GM12878 (cell line): ENCODE measurements at regions not wholly inside any gene's neighbourhood (a gene's known extent, or its start where the extent isn't known, plus 50 kb on each side); places are given as distances from the start of the nearest gene placed in this dataset.

Experiments
- ATAC-seq: fragments of 200-7000 bp; cut with Tn5 transposase; 3 replicates; pipeline ENCODE4 v1.9.1; 2020; ENCODE audit warnings: mild to moderate bottlenecking, moderate library complexity
- BruUV-seq: library from RNA; stranded (reverse); fragments of 400-500 nt; replicated peaks from 2 replicates; lab custom pipeline; 2021; lab: Mats Ljungman, UMichigan
- CTCF ChIA-PET: fragments of 300-600 bp; sonication (Branson Sonifier 250); formaldehyde crosslinking; extraction: SDS; loops from one replicate; lab custom pipeline; 2021; ENCODE audit warnings: inconsistent platforms; lab: Yijun Ruan, JAX
- POLR2A ChIA-PET: fragments of 350-600 bp; formaldehyde crosslinking; extraction: SDS; loops from one replicate; lab custom pipeline; 2021; ENCODE audit warnings: inconsistent platforms; lab: Charles Lee
- RAD21 ChIA-PET: fragments of 300-600 bp; sonication (Branson Sonifier 250); formaldehyde crosslinking; loops from one replicate; lab custom pipeline; 2023; ENCODE audit warnings: antibody characterized with exemption; ENCODE audit not compliant: unreplicated experiment; lab: Charles Lee
- SMC1A ChIA-PET: fragments of 300-600 bp; sonication (Branson Sonifier 250); formaldehyde crosslinking; loops from one replicate; lab custom pipeline; 2023; ENCODE audit not compliant: unreplicated experiment, uncharacterized antibody; lab: Charles Lee
- DNase-seq: peaks from one replicate; pipeline ENCODE4 v3.0.0-alpha.2; 2011; ENCODE audit warnings: low read depth, low spot score
- FAIRE-seq: peaks from 3 replicates; lab custom pipeline; 2011; peaks lifted over from hg19 to GRCh38; lab: Jason Lieb, UNC
- H2AFZ ChIP-seq: 2 replicates; pipeline ENCODE4 v1.6.0; 2011; ENCODE audit warnings: low read depth, low read length, control low read depth; ENCODE audit not compliant: control insufficient read depth
- H3K27ac ChIP-seq: 2 replicates; pipeline ENCODE4 v1.5.1; 2011; ENCODE audit warnings: control low read depth; ENCODE audit not compliant: control insufficient read depth, insufficient read depth
- H3K27me3 ChIP-seq, 2 experiments: replicated peaks in 1 of 2; 2 replicates each; pipeline versions ENCODE4 v1.6.0 to v1.6.1; 2011; ENCODE audit warnings: low read length in 1 of 2; ENCODE audit not compliant: control insufficient read depth in 2 of 2, insufficient read depth in 2 of 2
- H3K36me3 ChIP-seq, 2 experiments: 2 replicates each; pipeline ENCODE4 v1.5.1; 2011; ENCODE audit warnings: low read length in 1 of 2; ENCODE audit not compliant: control insufficient read depth in 2 of 2, insufficient read depth in 2 of 2
- H3K4me1 ChIP-seq: 2 replicates; pipeline ENCODE4 v1.6.1; 2011; ENCODE audit warnings: mild to moderate bottlenecking, low read length, moderate library complexity, mixed read lengths; ENCODE audit not compliant: control insufficient read depth, insufficient read depth
- H3K4me2 ChIP-seq: 2 replicates; pipeline ENCODE4 v1.6.0; 2011; ENCODE audit warnings: control low read depth; ENCODE audit not compliant: control insufficient read depth, insufficient read depth
- H3K4me3 ChIP-seq: fragments of 200-600 bp; sonication (generic); 2 replicates; pipeline ENCODE4 v1.5.1; 2016
- H3K79me2 ChIP-seq: 2 replicates; pipeline ENCODE4 v1.6.0; 2011; ENCODE audit warnings: low read length; ENCODE audit not compliant: control insufficient read depth, insufficient read depth
- H3K9ac ChIP-seq: 2 replicates; pipeline ENCODE4 v1.8.0; 2011; ENCODE audit warnings: low read length, control low read depth, mixed read lengths; ENCODE audit not compliant: control insufficient read depth, insufficient read depth
- H3K9me3 ChIP-seq: replicated peaks from 3 replicates; pipeline ENCODE4 v1.5.1; 2011; ENCODE audit warnings: mild to moderate bottlenecking, low read length; ENCODE audit not compliant: control insufficient read depth, insufficient read depth
- H4K20me1 ChIP-seq: 2 replicates; pipeline ENCODE4 v1.6.0; 2011; ENCODE audit not compliant: control insufficient read depth, insufficient read depth
- BHLHE40 ChIP-seq, 2 experiments: fragments of 450-650 bp in 1 of 2; IDR thresholded peaks; 2 replicates each; pipeline ENCODE4 v1.6.1; 2011 to 2017; ENCODE audit warnings: low read depth in 2 of 2, borderline replicate concordance in 1 of 2, improper control_type of control experiment in 1 of 2, low read length in 1 of 2, mild to moderate bottlenecking in 1 of 2
- BRCA1 ChIP-seq: IDR thresholded peaks from 2 replicates; pipeline ENCODE4 v1.6.1; 2011; ENCODE audit warnings: low read depth, low read length, improper control_type of control experiment
- CHD1 ChIP-seq: IDR thresholded peaks from 2 replicates; pipeline ENCODE4 v1.6.1; 2012; ENCODE audit warnings: low read depth, low read length, improper control_type of control experiment
- HSF1 ChIP-seq: fragments of 150-350 bp; IDR thresholded peaks from 2 replicates; pipeline ENCODE4 v1.6.1; 2014; ENCODE audit warnings: mild to moderate bottlenecking, low read depth, low read length
- IRF3 ChIP-seq: fragments of 450-650 bp; IDR thresholded peaks from 2 replicates; pipeline ENCODE4 v1.6.1; 2014; ENCODE audit warnings: mild to moderate bottlenecking
- JUND ChIP-seq: IDR thresholded peaks from 2 replicates; pipeline ENCODE4 v1.6.1; 2012; ENCODE audit warnings: low read depth, mild to moderate bottlenecking, low read length, improper control_type of control experiment, moderate library complexity
- SPI1 ChIP-seq: IDR thresholded peaks from 2 replicates; pipeline ENCODE4 v1.6.1; 2011; ENCODE audit warnings: low read depth, mild to moderate bottlenecking, low read length, moderate library complexity, borderline replicate concordance; ENCODE audit not compliant: insufficient read depth
- TCF3 ChIP-seq: IDR thresholded peaks from 2 replicates; pipeline ENCODE4 v1.6.1; 2012; ENCODE audit warnings: low read depth, mild to moderate bottlenecking, low read length, borderline replicate concordance; ENCODE audit not compliant: insufficient read depth
- YY1 ChIP-seq: IDR thresholded peaks from 2 replicates; pipeline ENCODE4 v1.6.1; 2011; ENCODE audit warnings: low read depth, mild to moderate bottlenecking, low read length
- WGBS: methylation state at CpG from one replicate; pipeline ENCODE4 v1.1.6; 2016; ENCODE audit warnings: low lambda C conversion rate; ENCODE audit not compliant: insufficient replicate concordance, insufficient coverage; ENCODE audit errors: missing lambda C conversion rate; 5-methylcytosine and 5-hydroxymethylcytosine counted together
- in situ Hi-C: fragments of 300-500 bp; cut with MboI; formaldehyde crosslinking; loops from 9 replicates; pipeline ENCODE4 v1.14.3; 2018; ENCODE audit warnings: mixed read lengths
- intact Hi-C: fragments of 100-400 bp; cut with micrococcal nuclease; formaldehyde crosslinking; loops from one replicate; pipeline ENCODE4 v1.14.2; 2022; ENCODE audit not compliant: unreplicated experiment

GRCh38 chr3:159776779-159777178, 211.9 kb upstream of the IL12A start (continued):
- no peak for TF ChIP-seq IRF3

DNA sequence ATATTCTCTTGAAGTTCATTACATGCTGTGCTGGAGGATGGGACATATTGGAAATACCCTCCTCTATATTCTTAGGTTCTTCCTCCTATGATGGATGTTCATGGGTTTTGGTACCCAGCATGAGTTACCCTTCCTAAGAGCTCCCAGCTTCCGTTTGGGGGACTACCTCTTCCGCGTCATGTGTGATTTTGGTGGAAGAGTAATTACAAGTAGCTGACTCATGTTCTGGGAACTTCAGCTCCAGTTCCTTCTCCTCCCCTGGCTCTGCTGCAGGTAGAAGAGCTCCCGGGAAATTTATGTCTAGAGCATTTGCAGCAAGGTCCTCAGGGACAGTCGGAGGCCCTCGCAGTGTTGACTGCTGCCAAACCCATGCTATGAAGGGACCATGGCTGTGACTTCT, 208.8 kb upstream of the IL12A start:
- FAIRE-seq (no peak), DNase-seq (no peak), ATAC-seq (no peak)
- Histone ChIP-seq H3K36me3 (no peaks in the 10 kb centered on the region), H3K4me1 (no peaks in the 10 kb centered on the region; the same call in 1 of the 2 replicates), H4K20me1 (no peaks in the 10 kb centered on the region), H3K9ac (no peak overlapping the region), H3K27me3 (peaks cover 0 to 5% of the 10 kb centered on the region in 2 experiments; a peak in 2 of 4 replicates), H3K9me3 (no peaks in the 10 kb centered on the region), H3K4me3 (no peak overlapping the region), H3K4me2 (no peak overlapping the region), H3K27ac (no peak overlapping the region), H3K79me2 (no peaks in the 10 kb centered on the region), H2AFZ (no peak overlapping the region)
- intact Hi-C loops (no loop called here), in situ Hi-C loops (no loop called here)
- TF ChIP-seq HSF1 (no peak), TCF3 (no peak), BHLHE40 (IDR thresholded peaks at IDR 0.05; ENCODE audit: borderline replicate concordance in 1 of 2, low read depth in 2 of 2, low read length in 1 of 2) (no peak), BRCA1 (no peak), SPI1 (no peak), JUND (no peak), CHD1 (no peak), YY1 (no peak)
- ChIA-PET RAD21 (no interaction called here), SMC1A (interaction anchor here (0.6 kb wide), 1 partner anchor 430 kb away, joined by 4 read pairs; no protein-coding TSS in a partner anchor), POLR2A (no interaction called here), CTCF (no interaction called here)
- WGBS = 58% methylated on average over 6 of the region's 6 CpGs
- no TSS peak for BruUV-seq
